ENCODE measurements at regions not wholly inside any gene's neighbourhood (a gene's known extent, or its start where the extent isn't known, plus 50 kb on each side); places are given as distances from the start of the nearest gene placed in this dataset.

DNA sequence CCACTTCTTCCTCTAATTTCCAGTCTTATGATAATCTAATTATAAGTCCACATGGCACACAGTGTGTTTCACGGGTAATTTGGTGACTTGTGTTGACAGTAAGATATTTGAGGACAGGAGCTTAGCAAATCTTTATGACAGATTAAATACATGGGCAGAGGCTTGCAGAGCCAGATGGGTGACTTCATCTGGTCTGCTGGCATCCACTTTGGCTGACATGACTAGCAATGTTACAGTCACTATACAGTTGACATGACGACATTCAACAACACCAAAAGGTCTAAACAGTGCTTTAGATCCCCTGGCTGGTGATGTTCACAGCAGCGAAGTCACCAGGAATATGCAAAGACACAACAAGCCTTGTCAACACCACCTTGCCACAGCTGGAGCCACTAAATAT, 147.2 kb downstream of the ETS2 start:
- peak in 1 of 2 experiments; percentile 55 for DNase-seq

DNA sequence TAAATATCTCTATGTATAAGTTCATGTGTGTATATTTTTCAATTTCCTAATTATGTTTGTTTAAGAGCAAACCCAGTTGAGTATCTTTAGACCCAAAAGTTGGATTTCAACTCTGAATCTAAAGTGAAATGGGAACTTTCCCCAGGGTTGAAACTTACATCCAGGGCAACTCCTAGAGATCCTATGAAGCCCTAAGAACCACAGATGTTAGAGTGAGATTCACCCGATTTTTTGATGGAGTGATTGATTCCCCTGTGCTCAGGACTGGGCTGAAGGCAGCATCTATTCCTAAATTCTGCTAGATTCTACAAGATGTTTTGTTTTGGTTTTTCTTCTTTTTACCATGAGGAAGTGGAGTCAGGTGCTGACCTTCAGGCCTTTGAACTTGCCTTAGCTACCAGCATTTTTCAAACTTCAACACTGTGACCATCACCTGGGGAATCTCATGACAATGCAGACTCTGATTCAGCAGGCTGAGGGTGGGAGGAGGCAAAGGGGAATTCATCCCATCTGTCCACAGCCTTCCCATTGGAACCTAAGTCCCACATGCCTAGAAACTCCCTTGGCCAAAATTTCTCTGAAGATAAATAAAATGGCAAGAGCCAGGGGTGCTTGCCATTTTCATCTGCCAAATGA, 145.5 kb downstream of the ETS2 start:
- DNase-seq = no peak

DNA sequence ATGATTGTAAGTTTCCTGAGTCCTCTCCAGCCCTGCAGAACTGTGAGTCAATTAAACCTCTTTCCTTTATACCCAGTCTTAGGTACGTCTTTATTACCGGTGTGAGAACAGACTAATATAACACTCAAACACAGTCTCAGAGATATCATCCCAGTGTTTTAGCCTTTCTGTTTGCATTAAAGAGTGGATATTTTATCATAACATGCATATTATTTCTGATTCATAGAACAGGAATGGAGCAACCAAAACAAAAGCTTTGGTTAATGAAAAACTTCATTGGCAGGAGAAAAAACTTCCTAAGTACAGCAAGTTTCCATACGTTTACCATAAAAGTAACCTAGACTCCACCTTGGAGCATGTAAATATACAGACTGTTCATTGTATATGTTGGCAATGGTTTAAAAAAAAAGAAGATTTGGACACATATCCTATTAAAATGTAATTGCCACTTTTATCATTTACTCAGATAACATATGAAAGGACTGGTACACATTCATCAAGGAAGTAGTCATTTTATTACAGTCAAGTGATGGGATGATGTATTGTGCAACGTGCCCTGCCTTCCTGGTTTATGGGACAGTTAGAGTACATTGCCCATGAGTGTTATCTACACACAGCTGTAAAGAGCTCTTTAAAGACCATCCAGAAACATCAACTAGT, 144.8 kb downstream of the ETS2 start:
- no peak for DNase-seq

DNA sequence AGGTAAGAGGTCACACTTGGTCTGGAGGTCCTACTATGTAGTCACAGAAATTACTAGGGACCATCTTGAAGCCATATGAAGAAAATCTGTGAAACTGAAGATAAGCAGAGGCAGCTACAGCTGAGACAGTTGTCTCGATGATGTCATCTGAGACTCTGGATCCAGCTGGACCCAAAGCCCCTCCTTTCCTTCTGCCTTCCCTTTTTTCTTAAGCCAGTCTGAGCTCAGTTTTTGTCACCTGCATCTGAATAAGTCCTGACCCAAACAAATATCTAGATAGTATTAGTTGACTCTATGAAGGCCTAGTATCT, 143.3 kb downstream of the ETS2 start:
- no peak for DNase-seq

DNA sequence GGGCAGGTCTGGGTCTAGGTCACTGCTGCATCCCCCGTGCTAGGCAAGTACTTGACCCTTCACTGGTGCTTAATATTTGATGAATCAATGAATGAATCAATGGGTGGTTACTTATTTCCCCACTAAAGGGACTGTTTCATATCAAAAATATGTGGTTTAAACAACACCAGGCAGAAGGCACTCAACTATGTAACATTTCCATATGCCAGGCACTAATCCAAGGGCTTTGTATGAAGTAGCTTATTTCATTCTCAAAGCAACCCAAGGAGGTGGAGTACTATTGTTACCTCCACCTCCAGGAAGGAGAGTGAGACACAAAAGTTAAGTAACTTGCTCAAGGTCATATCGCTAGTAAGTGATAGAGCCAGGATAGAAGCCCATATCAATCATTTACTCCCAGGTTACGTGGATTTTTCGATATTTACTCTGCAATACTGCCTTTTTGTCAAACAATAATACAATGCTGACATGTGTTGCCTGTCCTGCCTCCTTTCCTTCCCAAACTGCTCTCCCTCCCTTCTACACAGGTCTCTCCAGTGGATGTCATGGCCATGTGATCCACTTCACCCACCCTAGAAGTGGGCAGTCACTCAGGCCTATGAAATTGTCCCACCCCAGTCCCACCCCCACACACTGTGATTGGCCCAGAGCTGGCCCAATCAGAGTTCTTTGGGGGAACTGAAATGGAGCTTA, 142.8 kb downstream of the ETS2 start:
- DNase-seq = peak in 1 of 2 experiments; percentile 19

DNA sequence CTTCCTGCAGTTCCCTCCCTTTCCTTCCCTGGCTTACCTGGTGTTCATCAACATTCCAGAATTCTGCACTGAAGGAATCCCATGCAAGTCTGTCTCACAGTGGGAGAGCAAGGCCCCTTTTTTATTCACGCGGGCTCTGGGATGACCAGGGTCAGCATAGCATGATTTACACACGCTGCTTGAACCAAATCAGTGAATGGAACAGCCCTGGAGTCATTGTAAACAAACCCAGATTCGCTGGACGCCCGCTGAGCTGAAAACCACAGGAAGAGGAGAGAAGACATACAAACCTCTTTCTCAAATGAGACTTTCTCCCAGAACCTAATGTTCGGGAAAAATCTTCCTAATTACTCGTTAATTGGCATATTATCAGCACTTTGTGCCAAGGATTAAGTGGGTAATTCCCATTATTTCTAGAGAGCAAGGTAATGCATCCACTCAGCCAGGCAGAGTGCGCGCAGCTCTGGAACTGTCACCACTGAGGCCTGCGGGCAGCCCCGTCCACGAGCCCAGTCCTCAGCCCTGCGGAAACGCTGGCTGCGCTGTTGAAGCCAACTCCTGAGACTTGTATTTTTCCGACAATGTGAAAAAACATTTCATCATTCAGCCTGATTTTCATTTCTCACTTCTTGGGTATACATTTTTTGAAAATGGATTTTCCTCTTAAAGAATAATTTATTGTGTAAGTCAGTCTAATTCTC, 140.0 kb downstream of the ETS2 start:
- DNase-seq = no peak

DNA sequence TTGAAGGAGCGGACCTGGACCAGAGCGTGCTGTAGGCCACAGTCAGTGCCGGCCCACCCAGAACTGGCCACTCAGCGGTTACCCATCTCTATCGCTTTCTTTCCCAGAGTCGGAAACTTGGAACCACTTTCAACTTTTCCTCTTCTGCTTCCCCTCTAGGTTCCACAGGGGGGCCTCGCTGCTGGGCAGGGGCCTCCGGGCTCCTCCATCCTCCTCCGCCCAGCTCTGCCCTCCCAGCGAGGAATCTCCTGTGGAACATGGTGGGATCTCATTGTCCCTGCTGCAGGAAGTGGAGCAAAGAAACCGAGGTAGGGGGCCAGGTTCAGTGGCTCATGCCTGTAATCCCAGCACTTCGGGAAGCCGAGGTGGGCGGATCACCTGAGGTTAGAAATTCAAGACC, 139.2 kb downstream of the ETS2 start:
- DNase-seq = no peak

DNA sequence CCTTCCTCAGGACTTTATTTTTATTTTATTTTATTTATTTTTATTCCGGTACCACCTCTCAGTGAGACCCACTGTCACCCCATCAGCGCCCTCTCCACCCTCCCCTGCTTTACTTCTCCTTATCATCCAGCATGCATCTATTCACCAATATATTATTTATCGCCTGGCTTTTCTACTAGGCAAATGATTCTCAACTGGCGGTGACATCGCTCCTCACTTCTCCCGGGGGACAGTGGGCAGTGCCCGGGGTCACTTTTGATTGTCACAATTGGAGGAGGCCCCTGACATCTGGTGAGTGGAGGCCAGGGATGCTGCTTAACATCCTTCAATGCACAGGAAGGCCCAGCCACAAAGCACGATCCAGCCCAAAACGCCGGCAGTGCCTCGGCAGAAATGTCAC, 138.7 kb downstream of the ETS2 start:
- DNase-seq = no peak

DNA sequence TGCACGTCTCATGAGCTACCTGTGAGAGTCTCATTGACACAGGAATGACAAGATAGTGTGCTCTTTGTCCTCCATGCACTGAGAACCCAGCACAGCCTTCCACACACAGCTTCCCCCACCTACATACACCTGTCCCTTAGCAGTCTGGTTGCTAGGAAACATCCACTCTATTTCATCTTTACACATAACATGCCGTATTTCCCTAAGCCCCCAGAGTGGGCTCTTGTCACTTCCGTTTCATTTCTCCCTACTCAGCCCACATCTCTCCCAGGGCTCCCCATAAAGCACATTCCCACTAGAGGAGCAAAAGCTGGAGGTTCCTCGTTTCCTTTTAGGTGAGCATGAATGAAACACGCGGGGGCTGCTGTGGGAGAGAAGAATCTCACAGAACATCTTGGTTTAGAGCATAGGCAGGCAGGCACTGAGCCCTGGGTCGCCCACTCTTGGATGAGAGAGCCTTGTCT, 137.1 kb downstream of the ETS2 start:
- DNase-seq = no peak

DNA sequence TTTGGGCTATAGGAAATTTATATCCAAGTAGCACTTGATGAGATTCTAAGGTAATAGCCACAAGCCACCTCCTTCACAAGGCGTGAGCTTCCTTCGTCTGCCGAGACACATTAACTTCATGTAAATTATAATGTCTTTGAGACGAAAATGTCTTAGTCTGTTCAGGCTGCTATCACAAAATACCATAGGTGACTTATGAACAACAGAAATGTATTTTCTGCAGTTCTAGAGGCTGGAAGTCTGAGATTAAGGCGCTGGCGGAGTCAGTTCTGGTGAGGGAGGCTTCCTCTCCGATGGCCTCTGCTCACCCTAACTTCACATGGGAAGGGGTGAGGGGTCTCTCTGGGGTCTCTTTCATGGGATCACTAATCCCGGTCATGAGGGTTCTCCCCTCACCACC, 133.0 kb downstream of the ETS2 start:
- DNase-seq = no peak

DNA sequence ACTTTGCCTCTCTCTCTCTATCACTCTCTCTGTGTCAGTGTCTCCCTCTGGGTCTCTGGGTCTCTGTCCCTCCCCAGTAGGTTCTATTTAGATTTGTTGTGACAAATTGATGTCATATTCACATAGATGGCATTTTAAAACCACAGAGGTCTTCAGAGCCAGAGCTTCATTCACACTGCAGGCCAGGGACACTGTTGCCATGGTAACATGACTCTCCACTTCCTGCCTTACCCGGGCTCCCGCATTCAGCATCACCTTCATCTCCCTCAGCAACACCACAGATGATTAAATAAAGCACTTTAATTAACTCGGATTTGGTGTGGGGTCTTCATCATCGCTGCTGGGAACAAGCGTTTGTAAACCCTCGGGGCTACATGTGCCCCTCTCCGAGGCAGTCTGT, 132.6 kb downstream of the ETS2 start:
- DNase-seq = peak; percentile 64 to 70

DNA sequence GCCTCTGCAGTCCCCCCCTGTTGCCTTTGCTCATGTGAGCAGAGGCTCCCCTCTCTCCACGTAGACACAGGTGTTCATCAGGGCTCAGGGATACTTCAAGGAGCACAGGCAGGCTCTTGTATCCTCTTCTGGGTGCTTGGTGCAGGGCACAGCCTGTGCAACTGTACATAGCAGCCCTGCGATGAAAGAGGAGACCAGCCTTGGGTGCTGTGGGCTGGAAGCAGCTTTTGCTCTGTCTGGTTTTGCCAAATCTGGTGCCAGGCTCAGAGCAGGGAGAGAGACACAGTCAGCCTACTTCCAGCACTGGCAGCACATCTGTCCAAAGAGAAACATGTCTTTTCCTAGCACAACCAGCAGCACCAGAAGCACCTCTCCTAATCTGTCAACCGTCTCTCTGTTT, 132.1 kb downstream of the ETS2 start:
- no peak for DNase-seq

DNA sequence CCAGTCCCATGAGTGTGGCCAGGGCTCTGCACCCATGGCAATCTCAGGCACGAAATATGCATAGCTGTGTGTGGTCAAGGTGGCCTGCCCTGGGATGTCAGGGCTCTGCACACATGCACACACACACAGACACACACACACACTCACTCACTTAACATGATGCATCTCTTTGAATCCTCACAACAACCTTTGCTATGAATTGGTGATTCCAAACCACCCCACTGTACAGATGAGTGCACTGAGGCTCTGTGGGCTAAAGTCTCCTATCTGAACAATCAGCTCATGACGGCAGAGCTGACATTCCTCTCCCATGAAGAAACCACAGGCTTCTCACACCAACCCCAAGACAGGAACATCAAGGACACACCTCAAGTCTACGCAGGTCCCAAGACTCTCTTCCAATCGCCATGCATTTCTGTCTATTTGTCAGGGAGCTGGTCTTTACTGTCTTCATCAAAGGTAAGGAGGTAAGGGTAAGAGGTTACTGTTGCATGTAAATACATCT, 131.6 kb downstream of the ETS2 start:
- no peak for DNase-seq

DNA sequence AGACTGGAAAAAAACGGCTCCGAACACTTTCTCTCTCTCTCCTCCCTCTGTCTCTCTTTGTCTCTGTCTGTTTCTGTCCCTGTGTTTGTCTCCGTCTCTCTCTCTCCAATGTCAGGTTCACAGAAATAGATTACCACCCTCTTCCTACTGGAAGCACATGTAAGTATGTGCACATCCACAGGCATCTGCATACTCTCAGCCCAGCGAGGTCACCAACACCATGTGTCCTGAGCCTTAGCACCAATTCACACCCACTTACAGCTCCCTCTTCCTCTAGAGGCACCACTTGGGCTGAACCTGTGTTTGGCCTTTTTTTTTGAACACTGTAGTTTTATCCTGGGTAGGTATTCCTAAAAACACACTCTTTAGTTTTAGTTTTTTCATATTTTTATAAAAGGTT, 130.5 kb downstream of the ETS2 start:
- no peak for DNase-seq

DNA sequence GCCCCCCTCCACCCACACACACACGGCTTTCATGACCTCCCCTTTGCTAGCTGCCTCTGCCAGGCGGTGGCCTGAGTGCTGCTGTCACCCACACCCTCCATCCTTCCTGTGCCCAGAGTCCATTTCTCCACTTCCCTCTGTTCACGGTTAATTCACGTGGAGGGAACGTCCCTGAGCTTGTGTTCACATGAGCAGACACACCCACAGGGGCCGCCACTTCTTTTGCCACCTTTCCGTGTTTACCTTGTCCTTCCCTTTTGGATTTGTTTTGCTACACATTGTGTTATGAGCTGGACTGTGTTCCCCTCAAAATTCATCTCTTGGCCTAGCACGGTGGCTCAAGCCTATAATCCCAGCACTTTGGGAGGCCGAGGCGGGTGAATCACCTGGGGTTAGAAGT, 128.0 kb downstream of the ETS2 start:
- no peak for DNase-seq

DNA sequence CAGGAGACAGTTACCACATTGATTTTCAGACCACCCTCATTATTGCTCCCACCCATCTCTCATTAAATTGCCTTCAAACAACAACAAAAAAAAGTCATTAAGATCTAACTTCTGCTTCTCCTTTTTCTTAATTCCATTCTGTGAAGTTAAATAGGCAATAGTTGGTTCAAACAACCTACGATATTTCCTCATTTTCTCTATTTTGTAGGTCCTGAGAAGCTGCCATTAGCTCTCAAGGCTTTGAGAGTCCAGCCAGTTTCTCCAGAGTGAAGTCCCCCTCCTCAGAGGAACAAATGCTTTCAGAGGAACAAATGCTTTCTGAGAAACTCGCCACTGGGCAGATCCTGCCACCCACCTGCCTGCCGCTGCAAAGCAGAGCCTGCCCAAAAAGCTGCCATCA, 125.6 kb downstream of the ETS2 start:
- no peak for DNase-seq

DNA sequence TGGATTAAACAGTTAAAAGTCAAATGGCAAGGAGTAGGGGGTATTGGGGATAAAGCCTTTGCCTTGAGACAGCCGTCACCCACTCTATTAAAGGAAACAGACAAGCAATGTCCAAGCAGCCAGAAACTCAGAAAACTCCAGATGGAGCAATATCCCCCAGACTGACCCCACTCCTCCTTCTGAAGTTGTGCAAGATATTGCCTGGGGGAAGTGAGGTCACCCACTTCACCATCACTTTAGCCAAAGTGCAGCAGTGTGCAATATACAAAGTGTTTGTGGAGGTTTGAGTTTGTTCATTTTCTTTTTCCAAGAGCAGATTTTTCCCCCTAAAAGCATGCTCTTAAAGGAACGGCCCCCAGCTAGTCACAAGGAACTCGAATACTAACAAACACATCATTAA, 125.1 kb downstream of the ETS2 start:
- DNase-seq = no peak

DNA sequence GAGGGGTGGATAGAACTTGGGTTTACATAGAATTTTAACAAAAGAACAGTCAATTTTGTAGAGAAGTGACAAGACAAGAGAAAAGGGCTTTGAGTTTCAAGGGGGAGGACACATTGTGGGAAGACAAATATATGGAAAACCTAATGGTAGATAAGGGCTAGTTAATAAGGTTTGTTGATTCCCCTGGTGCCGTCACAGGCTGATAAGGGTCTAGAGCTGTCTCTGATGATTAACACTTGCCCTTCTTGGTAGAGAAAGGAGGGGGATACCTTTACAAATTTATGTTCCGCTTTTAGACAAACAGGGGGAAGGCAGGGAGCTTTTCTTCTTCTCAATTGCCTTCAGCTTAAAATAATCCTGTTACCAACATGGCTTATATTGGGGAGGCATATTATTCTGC, 124.3 kb downstream of the ETS2 start:
- DNase-seq = no peak

DNA sequence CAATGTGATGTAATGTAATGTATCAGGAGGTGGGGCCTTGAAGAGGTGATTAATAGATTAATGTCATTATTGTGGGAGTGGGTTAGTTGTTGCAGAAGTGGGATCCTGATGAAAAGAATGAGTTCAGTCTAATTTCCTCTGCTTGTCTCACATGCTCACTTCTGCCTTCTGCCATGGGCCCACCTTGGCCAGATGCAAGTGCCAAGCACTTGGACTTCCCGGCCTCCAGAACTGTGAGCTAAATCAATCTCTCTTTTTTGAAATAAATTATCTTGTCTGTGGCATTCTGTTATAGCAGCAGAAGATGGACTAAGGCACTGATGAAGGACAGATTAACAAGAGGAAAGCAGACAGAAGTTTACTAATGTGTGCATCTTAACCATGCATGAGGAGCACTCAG, 123.9 kb downstream of the ETS2 start:
- DNase-seq = no peak

DNA sequence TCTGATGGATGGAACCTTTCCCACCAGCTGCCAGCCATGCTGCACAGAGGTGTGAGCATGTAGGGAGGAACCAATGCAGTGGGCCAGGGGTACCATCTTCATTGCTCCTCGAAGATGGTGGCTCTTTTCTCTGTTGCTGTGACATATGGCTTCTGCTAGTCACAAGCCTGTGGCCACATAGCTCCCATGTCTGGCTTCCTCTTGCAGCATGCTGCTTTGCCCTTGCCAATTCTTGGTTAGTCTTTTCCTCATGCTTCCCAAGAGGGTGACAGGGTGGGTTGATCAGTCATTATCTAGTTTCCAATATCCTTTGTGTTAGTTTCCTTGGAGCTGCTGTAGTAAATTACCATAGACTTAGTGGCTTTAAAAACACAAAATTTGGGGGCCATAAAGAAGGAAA, 123.4 kb downstream of the ETS2 start:
- DNase-seq = no peak

DNA sequence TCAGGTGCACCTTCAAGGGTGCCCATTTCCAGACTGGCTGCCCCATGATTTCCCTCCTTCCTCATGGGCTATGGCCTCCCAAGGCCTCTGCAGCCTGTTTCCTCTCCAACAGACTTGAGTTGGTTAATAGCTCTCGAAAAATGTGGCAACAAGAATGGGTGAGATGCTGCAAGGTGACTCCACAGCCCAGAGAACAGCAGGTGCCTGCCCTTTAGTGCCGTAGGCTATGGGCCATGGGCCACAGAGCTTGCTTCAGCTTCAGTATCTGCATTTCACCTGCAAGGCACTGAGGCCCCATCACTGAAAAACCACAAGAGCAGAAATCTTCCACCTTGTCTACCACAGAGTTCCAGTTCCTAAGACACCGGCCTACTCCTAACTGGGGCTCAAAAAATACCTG, 122.0 kb downstream of the ETS2 start:
- DNase-seq = no peak

DNA sequence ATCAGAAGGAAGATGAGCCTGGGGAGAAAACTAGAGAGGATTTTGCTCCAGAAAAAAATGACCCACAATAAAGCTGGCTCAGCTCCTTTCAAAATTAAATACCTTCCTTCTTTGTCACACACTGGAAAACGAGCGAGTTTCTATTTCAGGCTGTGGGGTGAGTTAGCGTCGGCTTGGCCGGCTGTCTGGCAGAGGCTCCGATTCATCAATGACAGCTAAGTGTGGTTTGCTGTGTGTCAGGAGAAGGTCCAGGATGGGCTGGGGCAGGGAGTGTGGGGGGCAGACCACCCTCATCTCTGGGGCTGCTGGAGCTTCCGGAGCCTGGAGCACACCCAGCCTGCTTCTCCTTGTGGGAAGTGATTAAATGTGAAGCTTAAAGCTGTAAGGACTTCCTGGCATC, 120.2 kb downstream of the ETS2 start:
- no peak for DNase-seq

DNA sequence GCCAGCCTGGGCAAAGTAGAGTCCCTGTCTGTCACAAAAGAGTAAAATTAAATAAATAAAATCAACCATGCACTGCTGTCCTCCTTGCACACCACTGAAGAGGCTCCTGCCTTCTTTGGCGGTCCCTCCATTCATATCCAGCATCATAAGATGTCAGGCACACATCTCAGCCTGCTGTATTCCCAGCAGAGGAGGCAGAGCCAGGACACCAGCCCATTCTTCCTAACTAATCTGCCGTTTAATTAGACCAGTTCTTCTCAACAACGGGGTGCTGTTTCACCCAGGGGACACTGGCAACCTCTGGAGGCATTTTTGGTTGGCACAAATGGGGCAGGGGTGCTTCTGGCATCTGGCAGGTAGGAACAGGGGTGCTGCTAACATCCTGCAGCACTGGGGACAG, 119.7 kb downstream of the ETS2 start:
- no peak for DNase-seq

DNA sequence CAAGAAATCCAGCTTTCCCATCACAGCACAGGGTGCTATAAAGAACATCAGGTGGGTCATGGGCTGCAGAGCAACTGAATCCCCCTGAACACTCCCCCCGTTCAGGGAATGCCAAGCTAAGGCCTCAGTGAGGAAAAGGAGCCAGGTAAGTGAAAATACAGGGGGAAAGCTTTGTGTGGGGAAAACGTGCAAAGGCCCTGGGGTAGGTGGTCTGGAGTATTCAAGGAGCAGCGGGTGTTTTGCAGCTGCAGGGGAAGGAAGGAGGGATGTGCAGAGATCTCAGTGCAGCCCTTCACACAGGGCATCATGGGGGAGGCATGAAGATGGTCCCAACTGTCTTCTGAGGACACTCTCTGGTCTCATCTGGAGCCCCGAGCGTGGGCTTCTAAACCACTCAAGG, 119.2 kb downstream of the ETS2 start:
- DNase-seq = no peak

Data from NCI-H524 (cell line).